BJ (cell line): ENCODE measurements at regions not wholly inside any gene's neighbourhood (a gene's known extent, or its start where the extent isn't known, plus 50 kb on each side); places are given as distances from the start of the nearest gene placed in this dataset.
A peak's percentile ranks its signal among the peaks of the same experiment; 100 is the strongest.

ENCODE experiments used
- CTCF ChIA-PET: fragments of 350-600 bp; formaldehyde crosslinking; extraction: SDS; loops from one replicate; lab custom pipeline; 2021; ENCODE audit warnings: antibody characterized with exemption, inconsistent platforms; lab: Yijun Ruan, JAX
- POLR2A ChIA-PET: fragments of 300-600 bp; sonication (Branson Sonifier 250); formaldehyde crosslinking; extraction: SDS; loops from one replicate; lab custom pipeline; 2021; ENCODE audit warnings: antibody characterized with exemption; lab: Charles Lee
- DNase-seq: peaks from one replicate; pipeline ENCODE4 v3.0.0-alpha.2; 2011; ENCODE audit warnings: low read depth
- H3K27me3 ChIP-seq: 2 replicates; pipeline ENCODE4 v1.6.0; 2011; ENCODE audit warnings: low read length; ENCODE audit not compliant: control insufficient read depth, insufficient read depth
- H3K36me3 ChIP-seq: 2 replicates; pipeline ENCODE4 v1.5.1; 2011; ENCODE audit warnings: low read length; ENCODE audit not compliant: control insufficient read depth, insufficient read depth
- H3K4me3 ChIP-seq: 2 replicates; pipeline ENCODE4 v1.5.1; 2011; ENCODE audit warnings: low read depth, mild to moderate bottlenecking, control low read depth, low read length
- CTCF ChIP-seq: IDR thresholded peaks from 2 replicates; pipeline ENCODE4 v1.5.1; 2011; ENCODE audit warnings: low read depth, mild to moderate bottlenecking, control low read depth, inconsistent platforms, low read length, moderate library complexity; ENCODE audit not compliant: insufficient read depth

- CTCF ChIA-PET = interaction anchor here (1.1 kb wide), 1 partner anchor 12 kb away, joined by 4 read pairs; no protein-coding TSS in a partner anchor
- DNase-seq = no peak
Measured at GRCh38 chrX:107566604-107567262, 61.6 kb upstream of the PRPS1 start.

GRCh38 chrX:107567370-107567769 lies 60.9 kb upstream of the PRPS1 start:
- no peak for TF ChIP-seq CTCF
- Histone ChIP-seq H3K4me3 (no peak overlapping the region), H3K36me3 (no peaks in the 10 kb centered on the region), H3K27me3 (no peaks in the 10 kb centered on the region)
- DNase-seq = no peak
- ChIA-PET POLR2A (no interaction called here), CTCF (no interaction called here)

More at GRCh38 chrX:107566604-107567262, 61.6 kb upstream of the PRPS1 start:
- POLR2A ChIA-PET = no interaction called here
- H3K36me3 ChIP-seq = no peaks in the 10 kb centered on the region
- H3K4me3 ChIP-seq = no peak overlapping the region
- no peaks in the 10 kb centered on the region for H3K27me3 ChIP-seq
- TF ChIP-seq CTCF = no peak

- Histone ChIP-seq H3K27me3 (no peaks in the 10 kb centered on the region), H3K36me3 (no peaks in the 10 kb centered on the region), H3K4me3 (no peak overlapping the region)
- POLR2A ChIA-PET = interaction anchor here (0.8 kb wide), 1 partner anchor 9 kb away, joined by 3 read pairs; no protein-coding TSS in a partner anchor
- peak; percentile 65 for DNase-seq
- CTCF ChIA-PET = interaction anchor here (0.7 to 0.9 kb wide), 2 partner anchors 84 to 206 kb away, joined by 3 to 4 read pairs; partner anchors contain the start of gene NCBP2L
- no peak for TF ChIP-seq CTCF
Measured at GRCh38 chrX:107571296-107571998, 56.9 kb upstream of the PRPS1 start.

GRCh38 chrX:107573016-107573415 lies 55.3 kb upstream of the PRPS1 start:
- ChIA-PET CTCF (no interaction called here), POLR2A (no interaction called here)
- no peak for DNase-seq
- no peaks in the 10 kb centered on the region for H3K27me3 ChIP-seq
- H3K4me3 ChIP-seq = no peak overlapping the region
- TF ChIP-seq CTCF = no peak
- no peaks in the 10 kb centered on the region for H3K36me3 ChIP-seq

GRCh38 chrX:107574054-107574683 lies 54.1 kb upstream of the PRPS1 start:
- H3K27me3 ChIP-seq = no peaks in the 10 kb centered on the region
- no peak for DNase-seq
- POLR2A ChIA-PET = no interaction called here
- no peak overlapping the region for H3K4me3 ChIP-seq
- H3K36me3 ChIP-seq = no peaks in the 10 kb centered on the region
- CTCF ChIA-PET = no interaction called here
- no peak for TF ChIP-seq CTCF
